ENCODE measurements at regions not wholly inside any gene's neighbourhood (a gene's known extent, or its start where the extent isn't known, plus 50 kb on each side); places are given as distances from the start of the nearest gene placed in this dataset.

- no peak overlapping the region for H3K9ac ChIP-seq (ENCODE audit: extremely low read depth, low read length, poor library complexity, severe bottlenecking)
- no peak overlapping the region for H3K27ac ChIP-seq (ENCODE audit: low read depth, low read length)
- peaks cover 17% of the 10 kb centered on the region for H3K9me3 Mint-ChIP-seq
- no peak overlapping the region for H3K27ac Mint-ChIP-seq
- peak; percentile 47 for DNase-seq
- H3K36me3 ChIP-seq (ENCODE audit: control insufficient read depth, insufficient read depth, low read length): no peaks in the 10 kb centered on the region
- no peaks in the 10 kb centered on the region for H3K36me3 Mint-ChIP-seq (ENCODE audit: low read depth)
- peaks cover 10% of the 10 kb centered on the region for H3K4me1 ChIP-seq (ENCODE audit: control insufficient read depth, insufficient read depth, low read length)
- no peak overlapping the region for H3K4me3 Mint-ChIP-seq
- 58 to 72% methylated on average over 4 to 20 of the region's 20 CpGs for WGBS, 2 experiments (ENCODE audit: insufficient coverage in 1 of 2, insufficient read length in 1 of 2)
- TF ChIP-seq, protein P1, sequence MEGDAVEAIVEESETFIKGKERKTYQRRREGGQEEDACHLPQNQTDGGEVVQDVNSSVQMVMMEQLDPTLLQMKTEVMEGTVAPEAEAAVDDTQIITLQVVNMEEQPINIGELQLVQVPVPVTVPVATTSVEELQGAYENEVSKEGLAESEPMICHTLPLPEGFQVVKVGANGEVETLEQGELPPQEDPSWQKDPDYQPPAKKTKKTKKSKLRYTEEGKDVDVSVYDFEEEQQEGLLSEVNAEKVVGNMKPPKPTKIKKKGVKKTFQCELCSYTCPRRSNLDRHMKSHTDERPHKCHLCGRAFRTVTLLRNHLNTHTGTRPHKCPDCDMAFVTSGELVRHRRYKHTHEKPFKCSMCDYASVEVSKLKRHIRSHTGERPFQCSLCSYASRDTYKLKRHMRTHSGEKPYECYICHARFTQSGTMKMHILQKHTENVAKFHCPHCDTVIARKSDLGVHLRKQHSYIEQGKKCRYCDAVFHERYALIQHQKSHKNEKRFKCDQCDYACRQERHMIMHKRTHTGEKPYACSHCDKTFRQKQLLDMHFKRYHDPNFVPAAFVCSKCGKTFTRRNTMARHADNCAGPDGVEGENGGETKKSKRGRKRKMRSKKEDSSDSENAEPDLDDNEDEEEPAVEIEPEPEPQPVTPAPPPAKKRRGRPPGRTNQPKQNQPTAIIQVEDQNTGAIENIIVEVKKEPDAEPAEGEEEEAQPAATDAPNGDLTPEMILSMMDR (conservative IDR thresholded peaks at IDR 0.05): no peak
- peaks cover 12% of the 10 kb centered on the region for H3K4me1 Mint-ChIP-seq
- H3K27me3 Mint-ChIP-seq (ENCODE audit: insufficient read depth): peaks cover 18% of the 10 kb centered on the region
- no peak overlapping the region for H3K4me3 ChIP-seq (ENCODE audit: low read length)
- no peaks in the 10 kb centered on the region for H3K27me3 ChIP-seq (ENCODE audit: control insufficient read depth, insufficient read depth, low read length, poor library complexity, severe bottlenecking)
- no peaks in the 10 kb centered on the region for H3K9me3 ChIP-seq (ENCODE audit: control insufficient read depth, low read length)
Observed at GRCh38 chr7:405489-406211, 114.0 kb downstream of the PDGFA start.

DNA sequence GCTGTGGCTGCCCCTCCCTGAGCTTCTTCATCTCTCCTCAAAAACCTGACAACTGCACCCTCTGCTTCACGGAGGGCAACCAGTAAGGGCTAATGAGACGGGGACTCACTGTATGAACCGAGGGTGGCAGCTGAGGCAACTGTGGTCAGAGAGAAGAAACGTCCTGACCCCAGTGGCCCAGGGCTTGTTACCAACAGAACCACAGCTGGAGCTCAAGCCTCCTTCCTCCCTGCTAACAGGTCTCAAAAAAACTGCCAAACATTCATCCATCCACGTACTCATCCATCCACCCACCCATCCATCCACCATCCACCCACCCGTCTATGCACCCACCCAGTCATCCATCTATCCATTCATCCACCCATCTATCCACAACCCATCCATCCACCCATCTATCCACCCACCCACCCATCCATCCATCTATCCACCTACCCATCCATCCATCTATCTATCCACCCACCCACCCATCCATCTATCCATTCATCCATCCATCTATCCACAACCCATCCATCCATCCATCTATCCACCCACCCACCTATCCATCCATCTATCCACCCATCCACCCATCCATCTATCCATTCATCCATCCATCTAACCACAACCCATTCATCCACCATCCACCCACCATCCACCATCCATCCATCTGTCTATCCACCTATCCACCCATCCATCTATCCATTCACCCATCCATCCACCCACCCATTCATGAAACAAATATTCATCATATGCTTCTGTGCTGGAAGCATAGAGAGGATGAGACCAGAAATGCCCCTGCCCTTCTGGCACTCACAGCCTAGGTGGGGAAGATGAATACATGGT is 111.7 kb downstream of the PDGFA start:
- DNase-seq: peak; percentile 13
- H3K27me3 Mint-ChIP-seq (ENCODE audit: insufficient read depth): peaks cover 10% of the 10 kb centered on the region

GRCh38 chr7:408751-409311 is 110.8 kb downstream of the PDGFA start:
- Histone ChIP-seq H3K9ac (ENCODE audit: extremely low read depth, low read length, poor library complexity, severe bottlenecking) (no peak overlapping the region), H3K4me1 (ENCODE audit: control insufficient read depth, insufficient read depth, low read length) (peaks cover 10% of the 10 kb centered on the region), H3K27me3 (ENCODE audit: control insufficient read depth, insufficient read depth, low read length, poor library complexity, severe bottlenecking) (no peaks in the 10 kb centered on the region), H3K27ac (ENCODE audit: low read depth, low read length) (no peak overlapping the region), H3K4me3 (ENCODE audit: low read length) (no peak overlapping the region), H3K9me3 (ENCODE audit: control insufficient read depth, low read length) (no peaks in the 10 kb centered on the region), H3K36me3 (ENCODE audit: control insufficient read depth, insufficient read depth, low read length) (no peaks in the 10 kb centered on the region)
- H3K4me3 Mint-ChIP-seq: no peak overlapping the region
- H3K4me1 Mint-ChIP-seq: peaks cover 12% of the 10 kb centered on the region
- no peaks in the 10 kb centered on the region for H3K36me3 Mint-ChIP-seq (ENCODE audit: low read depth)
- WGBS, 2 experiments (ENCODE audit: insufficient coverage in 1 of 2, insufficient read length in 1 of 2): 93% methylated on average over 10 to 21 of the region's 21 CpGs
- no peak overlapping the region for H3K27ac Mint-ChIP-seq
- TF ChIP-seq, protein P1 (conservative IDR thresholded peaks at IDR 0.05): no peak
- peak; percentile 41 for DNase-seq
- H3K27me3 Mint-ChIP-seq (ENCODE audit: insufficient read depth): peaks cover 8% of the 10 kb centered on the region
- H3K9me3 Mint-ChIP-seq: no peaks in the 10 kb centered on the region

More for the DNA sequence above, 111.7 kb downstream of the PDGFA start:
- Histone ChIP-seq H3K4me1 (ENCODE audit: control insufficient read depth, insufficient read depth, low read length) (peaks cover 10% of the 10 kb centered on the region), H3K36me3 (ENCODE audit: control insufficient read depth, insufficient read depth, low read length) (no peaks in the 10 kb centered on the region), H3K27ac (ENCODE audit: low read depth, low read length) (no peak overlapping the region), H3K27me3 (ENCODE audit: control insufficient read depth, insufficient read depth, low read length, poor library complexity, severe bottlenecking) (no peaks in the 10 kb centered on the region), H3K9ac (ENCODE audit: extremely low read depth, low read length, poor library complexity, severe bottlenecking) (no peak overlapping the region), H3K4me3 (ENCODE audit: low read length) (no peak overlapping the region), H3K9me3 (ENCODE audit: control insufficient read depth, low read length) (no peaks in the 10 kb centered on the region)
- H3K4me1 Mint-ChIP-seq: peaks cover 12% of the 10 kb centered on the region
- no peaks in the 10 kb centered on the region for H3K36me3 Mint-ChIP-seq (ENCODE audit: low read depth)
- H3K4me3 Mint-ChIP-seq: no peak overlapping the region
- 89 to 97% methylated on average over 4 to 6 of the region's 6 CpGs for WGBS, 2 experiments (ENCODE audit: insufficient coverage in 1 of 2, insufficient read length in 1 of 2)
- no peaks in the 10 kb centered on the region for H3K9me3 Mint-ChIP-seq
- no peak overlapping the region for H3K27ac Mint-ChIP-seq
- TF ChIP-seq, protein P1 (conservative IDR thresholded peaks at IDR 0.05): no peak

Measured in endodermal cell (in vitro differentiated cells).